Transverse colon (tissue), 4 donors: ENCODE measurements at regions not wholly inside any gene's neighbourhood (a gene's known extent, or its start where the extent isn't known, plus 50 kb on each side); places are given as distances from the start of the nearest gene placed in this dataset.

Experiments used
- DNase-seq: peaks from one replicate; pipeline ENCODE4 v3.0.0-alpha.2; 2019
- H3K27ac ChIP-seq, 4 donors: fragments of 200-600 bp; sonication (generic); 2 replicates each; pipeline ENCODE4 v1.5.1; 2016 to 2018; ENCODE audit warnings: inconsistent platforms in 4 of 4
- H3K27me3 ChIP-seq: fragments of 200-600 bp; sonication (generic); 2 replicates; pipeline ENCODE4 v1.5.1; 2017; ENCODE audit warnings: inconsistent platforms
- H3K36me3 ChIP-seq, 4 donors: fragments of 200-600 bp; sonication (generic); 2 replicates each; pipeline ENCODE4 v1.5.1; 2017 to 2019; ENCODE audit warnings: inconsistent platforms in 4 of 4
- H3K4me1 ChIP-seq, 4 donors: fragments of 200-600 bp; sonication (generic); 2 replicates each; pipeline ENCODE4 v1.5.1; 2017 to 2020; ENCODE audit warnings: inconsistent platforms in 4 of 4
- H3K4me3 ChIP-seq, 4 donors: fragments of 200-600 bp; sonication (generic); 1 replicate in 1 of 4; 2 replicates in 3 of 4; pipeline versions ENCODE4 v1.5.1 to v1.6.1; 2017 to 2019; ENCODE audit warnings: inconsistent platforms in 4 of 4
- H3K9me3 ChIP-seq, 2 donors: fragments of 200-600 bp; sonication (generic); 2 replicates each; pipeline ENCODE4 v1.5.1; 2017 to 2019; ENCODE audit warnings: inconsistent platforms in 2 of 2
- EP300 ChIP-seq: sonication (generic); formaldehyde crosslinking; IDR thresholded peaks from one replicate; pipeline ENCODE4 v1.6.1; 2017; ENCODE audit warnings: antibody characterized with exemption, low read depth
- POLR2A ChIP-seq: fragments of 450-650 bp; IDR thresholded peaks from one replicate; pipeline ENCODE4 v1.6.1; 2016; ENCODE audit warnings: antibody characterized with exemption, mild to moderate bottlenecking, moderate library complexity
- POLR2AphosphoS5 ChIP-seq, 3 donors: sonication (generic); formaldehyde crosslinking; IDR thresholded peaks; one replicate each; pipeline ENCODE4 v1.6.1; 2016; ENCODE audit warnings: antibody characterized with exemption in 3 of 3
- WGBS, 2 donors: methylation state at CpG; one replicate each; pipeline ENCODE4 v1.1.5; 2018; ENCODE audit warnings: low coverage in 1 of 2; 5-methylcytosine and 5-hydroxymethylcytosine counted together
- in situ Hi-C, 4 donors: fragments of 200-750 bp; cut with MboI; loops; one replicate each; pipeline versions ENCODE4 v1.15.0 to v1.15.1; 2017; ENCODE audit warnings: low sequenced_read_pairs in 3 of 4, low pct_ligation_motif_present in 1 of 4, low pct_unique_long_range_greater_than_20kb in 1 of 4
- intact Hi-C: fragments of 100-400 bp; cut with DNase I; formaldehyde crosslinking; loops from one replicate; pipeline ENCODE4 v1.15.1; 2023; ENCODE audit warnings: low total_unique reads
- TF ChIP-seq, protein P1 (sequence below), 5 experiments: fragments of 200-600 bp in 3 of 5; fragments of 450-650 bp in 2 of 5; sonication (generic) in 3 of 5; IDR thresholded peaks; 1 replicate in 2 of 5; 2 replicates in 3 of 5; pipeline ENCODE4 v1.5.1; 2016 to 2017; ENCODE audit warnings: antibody characterized with exemption in 5 of 5, inconsistent platforms in 3 of 5, mild to moderate bottlenecking in 2 of 5, moderate library complexity in 1 of 5

DNA sequence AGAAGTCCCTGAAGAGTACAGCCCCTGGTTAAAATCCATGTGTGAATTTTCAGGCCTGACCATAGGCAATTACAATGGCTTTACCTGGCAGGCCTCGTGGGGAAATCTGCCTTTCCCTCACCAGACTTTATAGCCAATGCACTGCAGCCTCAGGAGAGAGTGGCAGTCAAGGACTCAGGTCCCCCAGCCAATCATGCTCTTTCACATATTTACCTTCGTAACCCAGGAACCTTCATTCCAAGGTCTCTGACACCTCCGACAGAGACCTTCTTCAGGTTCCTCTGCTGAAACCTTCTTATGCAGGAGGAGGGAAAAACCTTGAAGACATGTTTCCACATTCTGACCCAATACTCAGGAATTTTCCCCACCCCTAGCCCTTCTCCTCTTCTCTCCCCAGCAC lies 118.9 kb downstream of the FASLG start:
- Histone ChIP-seq H3K9me3 (peaks cover under 1 to 2% of the 10 kb centered on the region in 2 donors), H3K27ac (no peak overlapping the region), H3K36me3 (no peaks in the 10 kb centered on the region), H3K27me3 (no peaks in the 10 kb centered on the region), H3K4me3 (no peak overlapping the region), H3K4me1 (peaks cover 0 to 9% (median 0%) of the 10 kb centered on the region in 4 donors)
- intact Hi-C loops: no loop called here
- in situ Hi-C loops: no loop called here
- 78 to 84% methylated on average over 3 of the region's 3 CpGs for WGBS, 2 donors
- DNase-seq: no peak
- TF ChIP-seq, protein P1, sequence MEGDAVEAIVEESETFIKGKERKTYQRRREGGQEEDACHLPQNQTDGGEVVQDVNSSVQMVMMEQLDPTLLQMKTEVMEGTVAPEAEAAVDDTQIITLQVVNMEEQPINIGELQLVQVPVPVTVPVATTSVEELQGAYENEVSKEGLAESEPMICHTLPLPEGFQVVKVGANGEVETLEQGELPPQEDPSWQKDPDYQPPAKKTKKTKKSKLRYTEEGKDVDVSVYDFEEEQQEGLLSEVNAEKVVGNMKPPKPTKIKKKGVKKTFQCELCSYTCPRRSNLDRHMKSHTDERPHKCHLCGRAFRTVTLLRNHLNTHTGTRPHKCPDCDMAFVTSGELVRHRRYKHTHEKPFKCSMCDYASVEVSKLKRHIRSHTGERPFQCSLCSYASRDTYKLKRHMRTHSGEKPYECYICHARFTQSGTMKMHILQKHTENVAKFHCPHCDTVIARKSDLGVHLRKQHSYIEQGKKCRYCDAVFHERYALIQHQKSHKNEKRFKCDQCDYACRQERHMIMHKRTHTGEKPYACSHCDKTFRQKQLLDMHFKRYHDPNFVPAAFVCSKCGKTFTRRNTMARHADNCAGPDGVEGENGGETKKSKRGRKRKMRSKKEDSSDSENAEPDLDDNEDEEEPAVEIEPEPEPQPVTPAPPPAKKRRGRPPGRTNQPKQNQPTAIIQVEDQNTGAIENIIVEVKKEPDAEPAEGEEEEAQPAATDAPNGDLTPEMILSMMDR (IDR thresholded peaks at IDR 0.05): no peak
- TF ChIP-seq EP300 (no peak), POLR2A (no peak), POLR2AphosphoS5 (IDR thresholded peaks at IDR 0.05) (no peak)

DNA sequence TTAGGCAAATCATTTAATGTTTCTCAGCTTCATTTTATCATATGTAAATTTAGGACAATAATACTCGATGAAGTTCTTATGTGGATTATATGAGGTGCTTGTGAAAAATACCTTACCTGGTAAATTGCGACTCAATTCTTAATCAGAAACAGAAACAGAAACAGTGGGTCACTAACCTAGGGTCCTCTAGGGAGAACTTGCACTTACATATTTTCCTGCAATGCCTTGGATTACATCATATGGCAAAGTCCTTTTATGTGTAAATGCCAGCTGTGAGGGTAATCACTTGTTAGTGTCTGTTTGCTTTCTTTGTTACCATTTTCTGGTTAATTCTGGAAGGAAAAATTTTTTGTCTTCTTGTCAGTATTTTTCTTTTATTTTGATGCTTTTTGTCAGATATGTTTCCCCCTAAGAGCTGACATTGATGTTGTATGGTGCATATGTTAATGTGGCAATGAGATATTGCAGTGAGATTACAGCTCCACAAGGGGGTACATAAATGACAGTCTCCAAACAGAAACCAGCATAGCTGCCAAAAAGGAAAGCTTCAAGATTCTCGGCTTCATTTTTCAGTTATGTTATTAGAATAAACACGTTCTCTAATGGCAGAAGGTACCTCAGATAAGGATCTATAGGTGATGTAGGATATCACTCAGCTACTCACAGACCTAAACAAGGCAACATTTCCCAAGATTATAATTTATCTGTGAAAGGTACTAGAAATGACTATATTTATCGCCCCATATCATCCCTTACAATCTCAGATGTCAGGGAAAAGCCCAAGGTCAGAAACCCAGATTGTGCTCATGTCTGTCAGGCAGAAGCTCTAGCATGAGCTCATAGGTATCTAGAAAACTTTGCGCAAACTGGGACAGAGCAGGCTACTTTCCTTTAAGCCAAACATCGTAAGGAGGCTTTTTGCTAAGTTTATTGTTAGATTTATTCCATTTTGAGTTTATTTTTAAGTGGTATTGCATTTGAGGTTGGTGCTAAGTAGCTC lies 119.9 kb downstream of the FASLG start:
- in situ Hi-C loops (no loop called here), intact Hi-C loops (no loop called here)
- no peaks in the 10 kb centered on the region for H3K27me3 ChIP-seq
- no peak overlapping the region for H3K4me3 ChIP-seq
- no peak overlapping the region for H3K27ac ChIP-seq
- H3K9me3 ChIP-seq: peaks cover 4 to 8% of the 10 kb centered on the region in 2 donors
- 38 to 54% methylated on average over 7 of the region's 7 CpGs for WGBS, 2 donors
- peaks cover 0 to 9% (median 0%) of the 10 kb centered on the region in 4 donors for H3K4me1 ChIP-seq
- no peak for DNase-seq
- H3K36me3 ChIP-seq: no peaks in the 10 kb centered on the region
- no peak for TF ChIP-seq POLR2A
- TF ChIP-seq, protein P1 (IDR thresholded peaks at IDR 0.05): peak in 1 of 5 experiments; percentile 6

DNA sequence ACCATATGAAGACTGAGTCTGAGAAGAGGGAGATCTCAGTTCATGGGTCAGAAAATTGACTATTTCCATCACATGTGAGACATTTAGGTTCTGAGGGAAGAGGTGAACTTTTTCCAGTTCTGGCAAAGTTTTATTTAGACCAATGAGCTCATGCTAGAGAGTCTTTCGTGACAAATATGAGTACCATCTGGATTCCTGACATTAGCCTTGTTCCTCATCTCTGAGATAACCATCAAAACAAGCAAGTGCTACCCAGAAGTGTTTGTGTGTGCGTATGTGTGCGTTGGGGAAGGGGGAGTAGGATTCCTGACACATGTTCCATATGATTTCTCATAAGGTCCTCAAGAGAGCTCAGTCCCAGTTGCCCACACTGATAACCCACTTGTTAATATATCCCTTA lies 120.6 kb downstream of the FASLG start:
- TF ChIP-seq EP300: no peak
- TF ChIP-seq POLR2AphosphoS5 (IDR thresholded peaks at IDR 0.05): no peak
- TF ChIP-seq, protein P1 (IDR thresholded peaks at IDR 0.05): no peak
- no peak for TF ChIP-seq POLR2A
- Histone ChIP-seq H3K27me3 (no peaks in the 10 kb centered on the region), H3K36me3 (no peaks in the 10 kb centered on the region), H3K9me3 (peaks cover 4 to 8% of the 10 kb centered on the region in 2 donors), H3K27ac (no peak overlapping the region), H3K4me1 (peaks cover 0 to 9% (median 0%) of the 10 kb centered on the region in 4 donors), H3K4me3 (no peak overlapping the region)
- intact Hi-C loops: no loop called here
- in situ Hi-C loops: no loop called here
- DNase-seq: no peak
- 79 to 80% methylated on average over 3 of the region's 3 CpGs for WGBS, 2 donors

DNA sequence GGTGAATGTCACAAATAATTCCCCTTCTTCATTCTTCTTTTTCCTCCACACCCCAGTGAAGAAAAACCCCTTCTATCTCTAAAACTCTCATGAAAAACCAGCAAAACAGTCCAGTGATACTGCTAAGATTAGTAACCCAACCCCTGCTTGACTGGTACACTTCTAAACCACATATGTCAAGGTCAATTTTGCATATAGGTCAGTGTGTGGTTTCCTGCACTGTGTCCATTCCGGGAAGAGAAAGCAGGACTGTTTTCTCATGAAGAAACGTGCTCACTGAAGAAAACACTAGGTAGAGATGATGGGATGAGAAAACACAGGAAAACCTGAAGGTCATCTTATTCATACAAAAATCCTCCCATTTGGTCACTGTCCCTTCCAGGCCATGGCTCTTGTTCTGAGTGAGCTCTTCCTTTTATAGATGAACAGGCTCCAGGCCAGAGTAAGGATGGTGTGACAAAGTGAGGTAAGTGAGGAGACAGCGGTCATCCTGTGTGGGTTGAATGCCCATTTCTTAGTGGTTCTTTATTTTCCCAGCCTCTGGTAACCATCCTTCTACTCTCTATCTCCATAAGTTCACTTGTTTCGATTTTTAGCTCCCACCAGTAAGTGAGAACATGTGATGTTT lies 122.7 kb downstream of the FASLG start:
- Histone ChIP-seq H3K4me1 (peaks cover 0 to 9% (median 0%) of the 10 kb centered on the region in 4 donors), H3K4me3 (no peak overlapping the region), H3K27ac (no peak overlapping the region), H3K9me3 (peaks cover 4 to 8% of the 10 kb centered on the region in 2 donors), H3K36me3 (no peaks in the 10 kb centered on the region), H3K27me3 (no peaks in the 10 kb centered on the region)
- TF ChIP-seq POLR2A (no peak), POLR2AphosphoS5 (IDR thresholded peaks at IDR 0.05) (no peak)
- WGBS, 2 donors: 79 to 91% methylated on average over 4 of the region's 4 CpGs
- in situ Hi-C loops (no loop called here), intact Hi-C loops (no loop called here)
- DNase-seq: no peak
